Smooth muscle cell (in vitro differentiated cells): ENCODE measurements at regions not wholly inside any gene's neighbourhood (a gene's known extent, or its start where the extent isn't known, plus 50 kb on each side); places are given as distances from the start of the nearest gene placed in this dataset.

Source experiments
- DNase-seq: peaks from one replicate; lab custom pipeline; 2025; ENCODE audit not compliant: unreplicated experiment; lab: John Stamatoyannopoulos, UW
- H2AFZ ChIP-seq: fragments of 200-600 bp; sonication (generic); 2 replicates; pipeline ENCODE4 v1.6.0; 2016; ENCODE audit warnings: antibody characterized with exemption, low read depth, mild to moderate bottlenecking
- H3F3A ChIP-seq: fragments of 200-600 bp; sonication (generic); 2 replicates; pipeline ENCODE4 v1.6.0; 2017; ENCODE audit warnings: antibody characterized with exemption, low read depth
- H3K27ac ChIP-seq: fragments of 200-600 bp; sonication (generic); 2 replicates; pipeline ENCODE4 v1.5.1; 2016; ENCODE audit warnings: low read depth, mild to moderate bottlenecking
- H3K27me3 ChIP-seq: fragments of 200-600 bp; sonication (generic); 2 replicates; pipeline ENCODE4 v1.6.1; 2016; ENCODE audit warnings: low read depth, mild to moderate bottlenecking
- H3K36me3 ChIP-seq: fragments of 200-600 bp; sonication (generic); 2 replicates; pipeline ENCODE4 v1.5.1; 2016; ENCODE audit warnings: low read depth
- H3K4me1 ChIP-seq: fragments of 200-600 bp; sonication (generic); 2 replicates; pipeline ENCODE4 v1.5.1; 2016; ENCODE audit warnings: low read depth
- H3K4me2 ChIP-seq: fragments of 200-600 bp; sonication (generic); 2 replicates; pipeline ENCODE4 v1.6.0; 2016; ENCODE audit warnings: mild to moderate bottlenecking
- H3K4me3 ChIP-seq: fragments of 200-600 bp; sonication (generic); 2 replicates; pipeline ENCODE4 v1.5.1; 2016; ENCODE audit warnings: mild to moderate bottlenecking
- H3K79me2 ChIP-seq: fragments of 200-600 bp; sonication (generic); 2 replicates; pipeline ENCODE4 v1.6.0; 2016; ENCODE audit warnings: low read depth, mild to moderate bottlenecking
- H3K9ac ChIP-seq: fragments of 200-600 bp; sonication (generic); 2 replicates; pipeline ENCODE4 v1.6.0; 2016; ENCODE audit warnings: low read depth
- H3K9me3 ChIP-seq: fragments of 200-600 bp; sonication (generic); replicated peaks from 2 replicates; pipeline ENCODE4 v1.5.1; 2016; ENCODE audit warnings: low read depth
- H4K20me1 ChIP-seq: fragments of 200-600 bp; sonication (generic); 2 replicates; pipeline ENCODE4 v1.6.0; 2016; ENCODE audit warnings: low read depth
- CTCF ChIP-seq: fragments of 200-600 bp; sonication (generic); IDR thresholded peaks from 2 replicates; pipeline ENCODE4 v1.5.1; 2017; ENCODE audit warnings: borderline replicate concordance, mild to moderate bottlenecking, antibody characterized with exemption; ENCODE audit not compliant: insufficient read depth, poor library complexity, severe bottlenecking
- WGBS: methylation state at CpG from one replicate; pipeline ENCODE4 v1.1.7; 2016; ENCODE audit warnings: low lambda C conversion rate; 5-methylcytosine and 5-hydroxymethylcytosine counted together

DNA sequence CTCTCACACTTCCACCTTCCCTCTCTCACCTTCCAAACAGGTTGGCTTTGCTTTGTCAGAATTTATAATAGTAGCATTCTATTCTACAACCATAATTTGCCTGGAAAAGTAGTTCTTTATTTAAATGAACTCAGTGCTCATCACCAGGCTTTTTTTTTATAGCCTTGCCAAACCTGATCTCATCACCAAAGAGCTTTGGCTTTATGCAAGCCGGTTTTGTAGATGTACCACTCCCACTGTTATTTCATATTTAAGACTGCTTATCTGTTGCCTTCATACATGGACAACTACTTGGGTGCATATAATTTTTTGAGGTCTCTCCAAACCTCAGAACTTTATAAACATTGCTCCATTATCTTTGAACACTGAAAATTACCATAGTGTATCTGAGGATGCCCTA lies 246.1 kb upstream of the PPP2R3A start:
- Histone ChIP-seq H3K4me3 (no peak overlapping the region), H3K9me3 (no peaks in the 10 kb centered on the region), H3K79me2 (no peaks in the 10 kb centered on the region), H3K27me3 (no peaks in the 10 kb centered on the region), H4K20me1 (no peaks in the 10 kb centered on the region), H3K36me3 (no peaks in the 10 kb centered on the region), H3K27ac (no peak overlapping the region), H2AFZ (no peak overlapping the region), H3F3A (no peaks in the 10 kb centered on the region), H3K4me1 (peaks cover 3% of the 10 kb centered on the region), H3K9ac (no peak overlapping the region), H3K4me2 (no peak overlapping the region)
- no peak for TF ChIP-seq CTCF
- no peak for DNase-seq
- 75% methylated on average over 1 of the region's 1 CpG for WGBS

- Histone ChIP-seq H2AFZ (no peak overlapping the region), H3K4me3 (no peak overlapping the region), H3K79me2 (no peaks in the 10 kb centered on the region), H3K9me3 (no peaks in the 10 kb centered on the region), H3K36me3 (no peaks in the 10 kb centered on the region), H3K4me1 (no peaks in the 10 kb centered on the region), H3K27ac (no peak overlapping the region), H3K9ac (no peak overlapping the region), H4K20me1 (no peaks in the 10 kb centered on the region), H3K27me3 (no peaks in the 10 kb centered on the region), H3F3A (no peaks in the 10 kb centered on the region), H3K4me2 (no peak overlapping the region)
- WGBS: 66% methylated on average over 3 of the region's 3 CpGs
- TF ChIP-seq CTCF: no peak
- DNase-seq: no peak
Measured at GRCh38 chr3:135728007-135728721, 237.4 kb upstream of the PPP2R3A start.

DNA sequence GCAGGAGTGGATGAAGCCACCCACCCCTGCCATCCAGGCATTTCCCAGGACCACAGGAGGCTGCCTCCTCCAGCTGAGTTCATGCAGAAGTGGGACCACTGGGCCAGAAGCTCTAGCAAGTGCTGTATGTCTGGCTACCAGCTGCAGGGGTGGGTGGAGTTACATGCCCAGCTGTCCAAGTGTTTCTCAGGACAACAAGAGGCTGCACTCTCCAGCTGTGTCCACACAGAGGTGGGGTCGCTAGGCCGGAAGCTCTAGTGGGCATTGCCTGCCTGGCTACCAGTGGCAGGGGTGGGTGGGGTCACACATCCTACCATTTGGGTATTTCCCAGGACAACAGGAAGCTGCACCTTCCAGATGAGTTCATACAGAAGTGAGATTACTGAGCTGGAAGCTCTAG lies 234.0 kb upstream of the PPP2R3A start:
- Histone ChIP-seq H3K4me1 (no peaks in the 10 kb centered on the region), H3K27ac (no peak overlapping the region), H4K20me1 (no peaks in the 10 kb centered on the region), H3K9ac (no peak overlapping the region), H3F3A (no peaks in the 10 kb centered on the region), H3K4me2 (no peak overlapping the region), H3K36me3 (no peaks in the 10 kb centered on the region), H3K79me2 (no peaks in the 10 kb centered on the region), H3K4me3 (no peak overlapping the region), H2AFZ (no peak overlapping the region), H3K27me3 (no peaks in the 10 kb centered on the region), H3K9me3 (no peaks in the 10 kb centered on the region)
- 96% methylated on average over 2 of the region's 2 CpGs for WGBS
- no peak for TF ChIP-seq CTCF
- no peak for DNase-seq

- DNase-seq: no peak
- no peaks in the 10 kb centered on the region for H3K79me2 ChIP-seq
- WGBS: 38% methylated on average over 6 of the region's 6 CpGs
Measured at GRCh38 chr3:135736740-135737139, 228.8 kb upstream of the PPP2R3A start.

More at GRCh38 chr3:135736740-135737139, 228.8 kb upstream of the PPP2R3A start:
- H3K27ac ChIP-seq: no peak overlapping the region
- H3K36me3 ChIP-seq: no peaks in the 10 kb centered on the region
- H3F3A ChIP-seq: no peaks in the 10 kb centered on the region
- H3K9me3 ChIP-seq: no peaks in the 10 kb centered on the region
- no peak overlapping the region for H2AFZ ChIP-seq
- H3K27me3 ChIP-seq: no peaks in the 10 kb centered on the region
- H4K20me1 ChIP-seq: no peaks in the 10 kb centered on the region
- no peaks in the 10 kb centered on the region for H3K4me1 ChIP-seq
- TF ChIP-seq CTCF: no peak
- no peak overlapping the region for H3K4me2 ChIP-seq
- H3K4me3 ChIP-seq: no peak overlapping the region
- no peak overlapping the region for H3K9ac ChIP-seq
